HG03196 (cell line): ENCODE measurements at regions not wholly inside any gene's neighbourhood (a gene's known extent, or its start where the extent isn't known, plus 50 kb on each side); places are given as distances from the start of the nearest gene placed in this dataset.
"Not testable (repeated sequence)": the region's sequence is repeated elsewhere in the genome, so short reads cannot be mapped to it uniquely, and the experiment has no call there.

ENCODE experiments used
- ATAC-seq: cut with Tn5 transposase; IDR thresholded peaks from one replicate; pipeline ENCODE4 v1.9.1; 2021; ENCODE audit not compliant: unreplicated experiment

DNA sequence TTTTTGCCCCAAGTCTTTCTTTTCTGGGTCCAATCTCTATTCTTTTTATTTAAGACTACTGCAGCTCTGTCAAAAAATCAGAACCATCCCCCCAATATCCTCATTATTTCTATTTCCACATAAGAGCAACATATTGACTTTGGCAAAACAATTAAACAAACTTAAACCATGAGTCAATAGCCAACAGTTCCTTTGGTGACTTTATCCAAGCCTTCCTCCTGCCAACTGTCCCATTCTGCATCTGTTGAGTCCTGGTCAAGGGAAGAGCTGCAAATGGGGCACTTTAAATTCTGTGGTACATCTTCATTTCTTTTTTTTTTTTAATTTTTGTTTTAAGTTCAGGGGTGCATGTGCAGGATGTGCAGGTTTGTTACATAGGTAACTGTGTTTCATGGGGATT is 1875.0 kb upstream of the PCDH7 start:
- no peak for ATAC-seq

DNA sequence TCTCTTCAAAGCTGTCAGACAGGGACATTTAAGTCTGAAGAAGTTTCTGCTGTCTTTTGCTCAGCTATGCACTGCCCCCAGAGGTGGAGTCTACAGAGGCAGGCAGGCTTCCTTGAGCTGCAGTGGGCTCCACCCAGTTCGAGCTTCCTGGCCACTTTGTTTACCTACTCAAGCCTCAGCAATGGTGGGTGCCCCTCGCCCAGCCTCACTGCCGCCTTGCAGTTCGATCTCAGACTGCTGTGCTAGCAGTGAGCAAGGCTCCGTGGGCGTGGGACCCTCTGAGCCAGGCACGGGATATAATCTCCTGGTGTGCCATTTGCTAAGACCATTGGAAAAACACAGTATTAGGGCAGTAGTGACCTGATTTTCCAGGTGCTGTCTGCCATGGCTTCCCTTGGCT is 1863.1 kb upstream of the PCDH7 start:
- not testable (repeated sequence) for ATAC-seq

DNA sequence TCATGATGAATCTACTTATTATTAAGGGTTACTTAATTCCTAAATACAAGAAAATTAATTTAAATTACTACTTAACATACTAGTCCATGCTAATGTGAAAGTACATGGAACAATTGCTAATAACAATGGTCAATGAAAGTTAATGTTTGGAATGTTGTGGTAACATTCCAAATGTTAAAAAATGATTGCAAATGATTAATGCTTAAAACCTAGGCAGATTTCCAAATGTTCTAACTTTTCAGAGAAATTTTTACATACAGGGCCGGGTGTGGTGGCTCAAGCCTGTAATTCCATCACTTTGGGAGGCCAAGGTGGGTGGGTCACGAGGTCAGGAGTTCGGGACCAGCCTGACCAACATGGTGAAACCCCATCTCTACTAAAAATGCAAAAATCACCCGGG is 1851.3 kb upstream of the PCDH7 start:
- ATAC-seq, result no peak

DNA sequence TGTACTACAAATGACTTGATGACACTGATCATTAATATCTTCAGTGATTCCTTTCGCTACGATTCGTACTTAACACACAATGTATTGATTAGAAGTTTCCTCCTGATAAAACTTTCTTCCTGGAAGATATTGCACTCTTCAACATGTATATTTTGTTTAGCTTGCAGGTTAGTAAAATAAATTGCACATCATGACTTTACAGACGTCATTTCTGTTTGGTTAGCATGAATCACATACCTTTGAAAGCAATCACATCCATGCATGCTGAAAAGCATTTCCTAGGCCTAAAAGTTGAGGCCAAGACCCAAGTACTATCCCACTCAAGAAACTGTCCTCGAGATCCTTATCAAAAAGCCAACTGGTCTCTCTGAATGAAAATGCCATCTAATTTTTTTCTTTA is 1841.0 kb upstream of the PCDH7 start:
- ATAC-seq, result no peak

DNA sequence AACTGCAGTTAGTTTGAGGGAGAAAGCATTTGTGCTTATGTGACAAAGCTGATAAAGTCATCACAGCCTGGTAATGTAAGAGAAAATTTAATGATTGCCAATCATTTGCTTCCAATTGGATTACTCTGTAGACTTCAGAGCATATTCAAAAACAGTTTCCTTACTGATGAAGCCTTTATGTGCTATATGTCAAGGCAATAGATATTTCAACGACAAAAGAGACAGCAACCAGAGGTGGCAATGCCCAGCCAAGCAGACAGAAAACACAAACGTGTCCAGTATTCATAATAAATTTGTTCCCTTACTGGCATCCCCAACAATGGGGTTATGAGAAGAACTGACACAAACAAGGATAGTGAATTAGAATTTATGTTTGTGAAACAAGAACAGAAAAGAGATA is 1840.3 kb upstream of the PCDH7 start:
- ATAC-seq, result no peak

DNA sequence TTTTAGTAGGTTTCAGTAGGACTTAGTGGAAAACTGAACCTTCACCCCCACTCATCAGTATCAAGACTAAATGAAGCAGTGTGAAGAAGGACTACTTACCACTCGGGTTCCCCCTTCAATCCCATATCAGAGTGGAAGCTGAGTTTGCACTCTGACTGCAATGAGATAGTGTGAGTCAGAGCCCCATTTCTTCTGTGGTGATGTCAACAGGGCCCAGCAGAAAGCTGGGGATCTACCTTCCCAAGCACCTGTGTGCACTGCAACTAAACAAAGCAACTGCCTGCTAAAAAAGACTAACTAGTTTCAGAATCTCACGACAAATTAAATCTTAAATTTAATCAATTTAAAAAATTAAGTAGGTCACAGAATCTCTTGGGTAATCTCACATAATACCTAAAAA is 1837.0 kb upstream of the PCDH7 start:
- no peak for ATAC-seq

DNA sequence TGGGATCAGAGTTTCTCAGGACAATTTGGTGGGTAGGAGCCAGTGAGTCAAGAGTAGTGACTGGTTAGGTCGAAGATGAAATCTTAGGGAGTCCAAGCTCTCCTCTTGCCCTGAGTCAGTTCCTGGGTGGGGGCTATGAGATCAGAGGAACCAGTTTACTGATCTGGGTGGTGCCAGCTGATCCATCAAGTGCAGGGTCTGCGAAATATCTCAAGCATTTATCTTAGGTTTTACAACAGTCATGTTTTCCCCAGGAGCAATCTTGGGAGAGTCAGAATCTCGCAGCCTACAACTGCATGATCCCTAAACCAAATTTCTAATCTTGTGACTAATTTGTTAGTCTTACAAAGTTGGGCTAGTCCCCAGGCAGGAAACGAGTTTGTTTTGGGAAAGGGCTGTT is 1833.2 kb upstream of the PCDH7 start:
- no peak for ATAC-seq

DNA sequence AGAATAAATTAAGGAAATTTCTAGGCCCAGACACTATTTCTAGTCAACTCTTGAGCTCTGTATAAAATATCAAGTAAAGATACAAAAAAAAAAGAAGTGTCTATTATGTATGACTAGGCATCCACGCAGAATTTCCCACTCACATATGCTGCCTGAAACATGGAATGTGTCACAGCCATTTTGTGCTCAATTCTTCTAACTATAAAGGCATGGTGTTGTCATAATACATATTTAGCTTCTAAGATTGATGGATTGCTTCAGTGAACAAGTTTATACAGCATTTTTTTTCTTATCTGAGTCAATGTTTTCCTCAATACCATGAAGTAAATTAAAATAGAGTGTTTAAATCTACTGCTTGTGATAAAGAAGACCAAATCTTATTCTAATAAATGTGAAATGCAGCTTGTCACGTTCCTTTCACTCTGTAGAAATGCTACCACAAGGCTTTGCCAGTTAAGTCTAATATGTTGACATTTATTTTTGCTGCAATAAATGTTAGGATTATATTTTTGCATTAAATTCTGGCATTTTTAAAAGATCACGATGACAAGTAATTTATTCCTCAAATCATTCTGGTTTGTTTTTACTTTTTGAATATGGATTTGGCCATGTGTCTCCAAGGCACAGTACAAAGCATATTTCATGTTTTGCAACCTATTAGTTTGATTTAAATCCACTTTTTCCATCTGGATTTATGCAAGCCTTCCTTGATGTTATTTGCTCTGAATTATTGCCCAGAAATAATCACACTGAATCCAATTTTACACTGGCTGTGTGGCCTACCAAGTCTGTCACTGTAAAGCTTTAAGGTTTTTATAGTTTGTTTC is 1829.0 kb upstream of the PCDH7 start:
- ATAC-seq, result no peak

DNA sequence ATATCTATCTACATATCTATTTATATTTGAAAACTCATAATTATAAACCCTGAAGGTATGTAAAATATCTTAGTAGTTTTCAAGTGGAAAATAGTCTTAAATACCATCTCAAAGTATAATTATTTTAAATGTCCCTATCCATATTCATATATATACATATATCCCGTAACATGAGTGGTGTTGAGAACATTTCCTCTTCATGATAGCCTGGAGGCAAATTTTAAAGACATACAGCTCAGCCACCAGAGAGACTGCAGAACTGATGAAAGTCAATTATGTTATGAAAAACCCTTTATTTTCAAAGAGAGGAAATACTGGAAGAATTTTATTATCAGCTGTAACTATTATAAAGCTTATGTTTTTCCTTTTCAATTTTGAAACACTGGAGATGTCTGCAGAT is 1806.7 kb upstream of the PCDH7 start:
- ATAC-seq, result no peak

DNA sequence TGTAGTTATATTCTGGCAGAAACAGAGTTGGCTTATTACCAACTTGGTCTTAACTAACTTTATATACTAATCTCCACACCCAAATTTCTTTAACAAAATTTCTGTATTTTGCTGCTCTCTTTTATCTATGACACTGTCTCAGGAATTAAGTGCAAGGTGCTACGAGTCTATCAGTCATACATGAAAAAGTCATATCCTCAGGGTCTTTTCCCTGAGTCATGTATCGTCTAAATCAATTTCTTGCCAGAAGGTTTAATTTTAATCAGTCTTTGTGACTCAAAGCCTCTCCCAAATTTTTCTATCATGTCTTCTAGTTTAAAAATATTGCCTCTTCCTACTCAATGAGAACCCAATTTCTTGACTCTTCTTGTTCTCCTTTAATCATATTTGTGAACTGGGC is 1803.6 kb upstream of the PCDH7 start:
- no peak for ATAC-seq

DNA sequence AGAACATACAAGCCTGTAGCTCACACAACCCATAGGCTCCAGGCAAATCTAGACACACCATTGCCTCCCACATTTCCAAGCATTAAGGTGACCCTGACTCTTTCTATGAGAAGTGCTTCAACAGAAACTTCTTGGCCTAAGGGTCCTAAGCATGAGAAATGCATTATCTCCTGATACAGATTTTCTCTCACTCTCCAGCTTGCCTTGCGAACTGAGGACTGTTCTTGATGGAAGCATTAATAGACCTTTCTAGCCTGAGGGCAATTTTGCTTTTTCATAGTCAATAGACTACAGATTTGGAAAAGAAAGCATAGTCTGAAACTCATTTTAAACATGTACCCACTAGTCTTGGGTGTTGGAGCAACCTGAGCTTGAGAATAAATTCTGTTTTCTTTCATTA is 1801.3 kb upstream of the PCDH7 start:
- no peak for ATAC-seq

DNA sequence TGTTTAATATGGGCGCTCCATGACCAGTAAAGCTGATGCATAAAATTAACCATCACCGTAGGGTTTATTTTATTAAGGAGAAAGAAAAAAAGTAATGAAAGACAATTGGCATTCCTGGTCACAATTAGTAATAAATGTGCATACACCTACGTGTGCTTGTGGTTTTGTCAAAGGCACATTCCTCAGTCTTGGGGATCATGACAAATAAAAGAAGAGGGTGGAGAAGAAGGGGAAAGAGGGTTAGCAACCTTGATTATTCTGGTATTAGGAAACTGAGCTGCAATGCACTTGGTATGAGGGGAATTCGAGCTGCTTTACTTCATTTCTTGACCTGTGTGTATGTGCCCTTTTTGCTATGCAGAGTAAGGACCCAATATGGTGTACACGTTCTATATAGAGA is 1798.3 kb upstream of the PCDH7 start:
- no peak for ATAC-seq

DNA sequence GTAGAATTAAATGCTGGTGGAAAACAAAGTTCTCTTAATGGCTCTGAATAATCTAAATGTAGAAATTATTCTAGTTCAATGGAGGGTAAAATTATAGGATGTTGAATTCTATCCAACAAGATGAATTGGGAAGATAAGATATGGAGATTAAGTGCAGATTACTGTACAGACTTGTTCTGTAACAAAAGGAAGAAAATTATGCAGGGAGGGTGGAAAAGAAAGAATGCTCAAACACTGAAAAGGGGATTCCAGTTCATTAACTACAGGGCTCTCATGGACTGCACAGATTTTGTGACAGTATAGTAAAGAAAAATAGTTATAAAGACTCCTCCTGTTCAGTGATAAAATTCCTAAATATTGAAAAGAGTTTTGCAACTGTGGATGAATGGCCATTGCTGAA is 1794.0 kb upstream of the PCDH7 start:
- ATAC-seq, result no peak

DNA sequence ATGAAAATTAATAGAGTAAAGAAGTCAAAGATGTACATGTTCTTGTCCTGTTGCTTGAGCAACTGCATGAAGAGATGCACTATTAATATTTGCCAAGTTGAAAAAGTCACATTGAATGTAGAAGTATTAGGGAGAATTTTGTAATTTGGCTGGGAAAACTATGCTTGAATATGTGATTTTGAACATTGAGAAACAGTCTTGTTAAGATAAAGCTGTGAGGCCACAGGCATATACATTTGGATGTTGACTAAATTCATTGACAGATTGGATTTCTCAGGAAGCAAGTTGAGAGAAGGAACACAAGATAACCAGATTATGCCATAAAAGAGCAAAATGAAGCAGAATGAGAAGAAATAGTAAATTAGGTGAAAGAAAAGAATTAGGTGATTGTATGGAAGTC is 1777.5 kb upstream of the PCDH7 start:
- ATAC-seq, result no peak

DNA sequence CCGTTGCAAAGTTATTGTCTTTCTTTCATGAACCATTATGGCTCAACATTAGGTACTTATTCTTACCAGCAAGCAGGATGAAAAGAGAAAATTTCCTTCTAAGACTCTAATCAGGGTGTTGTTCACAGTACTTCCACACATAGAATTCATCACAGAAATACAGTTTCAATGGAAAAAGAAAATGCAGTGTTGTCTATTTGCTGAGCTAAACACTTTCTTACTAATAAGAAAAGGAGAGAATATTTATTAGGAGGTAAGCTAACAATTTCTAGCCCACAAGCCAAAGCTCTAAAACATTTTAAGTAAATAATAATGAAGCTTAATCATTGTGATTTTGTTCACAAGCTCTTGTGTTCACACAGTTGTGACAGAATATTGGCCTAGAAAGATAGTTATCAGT is 1772.8 kb upstream of the PCDH7 start:
- ATAC-seq, result no peak

DNA sequence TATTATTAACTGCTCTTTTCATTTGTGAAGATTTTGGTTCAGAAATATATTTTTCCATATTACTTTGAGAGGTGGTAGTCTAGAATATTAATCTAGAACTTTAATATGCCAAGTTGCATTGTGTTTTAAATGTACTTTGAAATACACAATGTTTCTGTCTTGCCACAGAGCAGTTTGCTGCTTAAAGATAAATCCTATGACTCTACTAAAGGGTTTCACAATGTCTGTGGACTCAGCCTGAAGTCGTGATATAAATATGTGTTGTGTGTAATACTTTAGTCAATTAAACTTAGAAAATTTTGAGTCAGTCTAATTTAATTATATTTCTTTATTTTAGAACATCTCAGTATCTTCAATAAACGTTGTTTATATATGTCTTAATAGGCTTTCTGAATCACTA is 1771.7 kb upstream of the PCDH7 start:
- ATAC-seq, result no peak

DNA sequence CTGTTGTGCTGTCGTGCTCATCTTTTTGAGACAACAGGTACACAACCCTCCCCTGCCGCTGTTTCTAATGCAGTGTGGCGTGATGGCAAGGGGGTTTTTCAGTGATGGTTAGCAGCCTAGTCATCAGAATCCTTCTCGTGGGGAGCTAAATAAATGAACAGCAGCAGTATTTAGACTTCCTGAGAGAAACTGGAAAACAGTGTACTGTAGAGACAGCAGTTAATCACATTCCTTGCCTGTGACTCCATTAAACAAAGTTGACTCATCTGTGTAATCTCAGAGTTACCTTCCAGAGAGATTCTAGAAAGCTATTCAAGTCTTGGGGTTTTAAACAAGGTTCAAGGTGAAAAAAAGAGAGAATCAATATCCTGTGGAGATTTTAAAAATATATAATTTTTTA is 1753.2 kb upstream of the PCDH7 start:
- ATAC-seq, result no peak

DNA sequence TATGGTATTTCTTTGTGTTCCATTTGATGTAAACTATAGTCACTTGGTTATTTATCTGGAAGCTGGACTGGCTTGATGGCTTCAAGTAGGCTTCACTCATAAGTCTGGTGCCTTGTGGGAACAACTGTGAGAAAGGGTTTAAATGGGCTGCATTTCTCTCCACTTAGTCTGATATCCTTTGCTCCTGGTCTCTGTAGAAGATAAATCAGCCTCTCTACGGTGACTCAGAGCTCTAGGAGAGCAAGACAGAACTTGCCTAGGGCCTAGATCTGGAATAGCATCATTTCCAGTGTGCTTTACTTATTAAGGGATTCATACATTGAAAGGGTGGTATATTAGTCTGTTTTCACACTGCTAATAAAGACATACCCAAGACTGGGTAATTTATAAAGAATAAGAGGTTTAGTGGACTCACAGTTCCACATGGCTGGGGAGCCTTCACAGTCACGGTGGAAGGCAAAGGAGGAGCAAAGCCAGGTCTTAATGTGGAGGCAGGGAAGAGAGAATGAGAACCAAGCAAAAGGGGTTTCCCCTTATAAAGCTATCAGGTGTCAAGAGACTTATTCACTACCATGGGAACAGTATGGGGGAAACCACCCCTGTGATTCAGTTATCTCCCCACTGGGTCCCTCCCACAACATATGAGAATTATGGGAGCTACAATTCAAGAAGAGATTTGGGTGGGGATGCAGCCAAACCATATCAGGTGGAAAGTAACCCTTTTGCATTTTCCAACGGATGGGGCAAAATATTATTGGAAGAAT is 1746.4 kb upstream of the PCDH7 start:
- ATAC-seq, result no peak

DNA sequence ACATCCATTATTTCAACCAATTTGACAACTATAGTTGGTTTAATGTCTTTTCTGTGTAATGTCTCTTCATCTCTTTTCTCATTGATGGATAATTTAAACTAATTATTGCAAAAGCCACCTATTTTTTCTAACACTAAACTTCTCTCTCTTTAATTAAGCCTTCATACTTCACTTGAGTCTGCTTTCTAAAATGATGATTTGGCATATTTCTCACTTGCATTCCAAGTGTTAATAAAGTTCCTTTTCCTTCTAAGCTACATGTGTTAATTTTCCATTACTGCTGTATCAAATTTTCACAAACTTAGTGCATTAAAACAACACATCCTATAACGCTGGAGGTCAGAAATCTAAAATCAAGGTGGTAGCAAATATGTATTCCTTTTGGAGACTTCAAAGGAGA is 1743.8 kb upstream of the PCDH7 start:
- ATAC-seq, result no peak

DNA sequence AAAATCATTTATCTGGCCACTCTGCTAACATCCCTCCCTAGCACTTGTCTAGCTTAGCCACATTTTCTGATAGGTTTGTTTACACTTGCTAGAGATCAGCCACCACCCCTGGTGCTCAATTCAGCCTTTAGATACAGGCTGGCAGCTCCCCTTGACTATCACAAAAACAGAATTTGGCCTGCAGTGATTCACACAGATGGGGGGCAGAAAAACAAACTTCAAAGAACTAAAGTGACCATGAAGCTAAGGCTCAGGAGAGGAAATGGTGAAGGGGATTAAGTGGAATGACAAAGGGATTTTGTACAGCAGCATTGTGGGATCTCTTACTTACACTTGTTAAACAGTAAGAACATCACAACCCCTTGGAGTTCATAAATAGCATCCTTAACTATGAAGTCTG is 1718.0 kb upstream of the PCDH7 start:
- no peak for ATAC-seq

DNA sequence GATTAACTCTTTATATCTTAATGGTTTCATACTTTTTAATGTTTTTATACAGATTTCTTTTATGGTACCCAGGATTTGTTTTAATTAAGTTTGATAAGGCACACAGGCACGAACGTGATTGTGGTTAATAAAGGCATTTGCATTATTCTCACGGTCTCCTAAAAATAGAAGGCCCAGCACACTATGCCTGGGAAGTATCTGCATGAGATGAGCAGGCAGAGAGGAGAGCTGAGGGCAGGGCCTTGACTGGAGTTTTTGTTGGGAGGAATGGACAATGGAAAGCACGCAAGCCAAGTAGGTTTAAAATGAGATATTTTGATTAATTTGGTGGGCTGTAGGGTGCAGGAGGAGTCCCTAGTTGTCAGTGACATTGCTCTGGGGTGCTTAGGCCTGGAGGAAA is 1714.3 kb upstream of the PCDH7 start:
- ATAC-seq, result no peak

DNA sequence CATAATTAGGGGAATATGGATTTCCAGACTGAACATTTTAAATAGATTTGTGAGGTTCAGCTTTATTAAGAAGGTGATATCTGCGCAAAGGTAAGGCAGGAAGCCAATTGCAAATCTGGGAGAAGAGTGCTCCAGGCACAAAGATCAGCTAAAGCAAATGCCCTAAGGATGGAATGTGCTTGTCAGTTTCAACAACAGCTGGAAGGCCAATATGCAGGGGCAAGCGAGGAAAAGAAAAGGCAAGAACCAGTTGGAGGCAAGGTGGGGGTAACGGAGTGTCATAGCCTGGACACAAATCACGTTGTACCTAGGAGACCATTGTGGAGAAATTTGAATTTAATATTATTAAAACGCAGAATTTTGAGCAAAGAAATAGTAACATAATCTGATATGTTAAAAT is 1710.3 kb upstream of the PCDH7 start:
- no peak for ATAC-seq

DNA sequence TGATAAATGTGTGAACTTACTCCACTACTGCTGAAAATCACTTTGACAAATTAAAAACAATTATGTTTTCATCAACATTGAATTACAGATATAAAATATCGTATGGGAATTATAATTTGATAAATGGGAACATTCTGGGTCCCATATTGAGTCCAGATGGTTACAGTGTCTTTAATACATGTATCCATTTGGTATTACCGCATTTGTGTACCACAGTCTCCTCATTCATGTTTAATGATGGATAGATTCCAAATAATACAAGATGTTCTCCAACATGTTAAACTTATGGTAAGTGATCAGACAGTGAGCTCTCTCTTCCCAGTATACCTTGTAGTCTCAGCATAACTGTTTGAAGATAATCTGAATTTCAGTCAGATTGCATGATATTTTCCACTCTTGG is 1706.8 kb upstream of the PCDH7 start:
- no peak for ATAC-seq
